Left lobe of liver (tissue), 2 donors: ENCODE measurements at regions not wholly inside any gene's neighbourhood (a gene's known extent, or its start where the extent isn't known, plus 50 kb on each side); places are given as distances from the start of the nearest gene placed in this dataset.

Experiments
- ATAC-seq: fragments of 200-7000 bp; cut with Tn5 transposase; one replicate; pipeline ENCODE4 v1.9.1; 2020; ENCODE audit warnings: mild to moderate bottlenecking, moderate library complexity
- DNase-seq: peaks from one replicate; pipeline ENCODE4 v3.0.0-alpha.2; 2020; ENCODE audit warnings: low spot score
- donor health status: DM: no; HTN: no; CAD: no; lungs with moderate emphysema.
- donor health status: DM: no; HTN: yes; CAD: no.

GRCh38 chr3:1938975-1939374 is 159.7 kb upstream of the CNTN4 start:
- DNase-seq = no peak
- no peak for ATAC-seq

- no peak for ATAC-seq
- no peak for DNase-seq
Observed at GRCh38 chr3:1942781-1943180, 155.9 kb upstream of the CNTN4 start.

GRCh38 chr3:1943395-1944118 is 155.1 kb upstream of the CNTN4 start:
- DNase-seq (no peak), ATAC-seq (no peak)

- ATAC-seq (no peak), DNase-seq (no peak)
Observed at GRCh38 chr3:1945698-1946097, 153.0 kb upstream of the CNTN4 start.

- ATAC-seq = no peak
Observed at GRCh38 chr3:1953536-1953935, 145.1 kb upstream of the CNTN4 start.

GRCh38 chr3:1954632-1955031 is 144.0 kb upstream of the CNTN4 start:
- DNase-seq = no peak
- no peak for ATAC-seq

More at GRCh38 chr3:1953536-1953935, 145.1 kb upstream of the CNTN4 start:
- DNase-seq = no peak

- DNase-seq (no peak), ATAC-seq (no peak)
Observed at GRCh38 chr3:1955170-1955569, 143.5 kb upstream of the CNTN4 start.

GRCh38 chr3:1955750-1956149 is 142.9 kb upstream of the CNTN4 start:
- ATAC-seq (no peak), DNase-seq (no peak)

- DNase-seq = no peak
- ATAC-seq = no peak
Observed at GRCh38 chr3:1960506-1960905, 138.2 kb upstream of the CNTN4 start.

- ATAC-seq = no peak
- DNase-seq = no peak
Observed at GRCh38 chr3:1962396-1963088, 136.1 kb upstream of the CNTN4 start.

- ATAC-seq = no peak
- DNase-seq = no peak
Observed at GRCh38 chr3:1963896-1964295, 134.8 kb upstream of the CNTN4 start.

GRCh38 chr3:1967525-1967924 is 131.1 kb upstream of the CNTN4 start:
- DNase-seq (no peak), ATAC-seq (no peak)

GRCh38 chr3:1969281-1969680 is 129.4 kb upstream of the CNTN4 start:
- no peak for ATAC-seq
- DNase-seq = no peak

- DNase-seq (no peak), ATAC-seq (no peak)
Observed at GRCh38 chr3:1971780-1972179, 126.9 kb upstream of the CNTN4 start.

- no peak for ATAC-seq
- no peak for DNase-seq
Observed at GRCh38 chr3:1979961-1980615, 118.6 kb upstream of the CNTN4 start.

GRCh38 chr3:1987980-1988379 is 110.7 kb upstream of the CNTN4 start:
- DNase-seq (peak; percentile 44), ATAC-seq (peak; percentile 85)

- ATAC-seq = no peak
- DNase-seq = no peak
Observed at GRCh38 chr3:1998739-1999138, 99.9 kb upstream of the CNTN4 start.

- ATAC-seq (no peak), DNase-seq (no peak)
Observed at GRCh38 chr3:2001306-2002108, 97.2 kb upstream of the CNTN4 start.

- ATAC-seq (no peak), DNase-seq (no peak)
Observed at GRCh38 chr3:2023959-2024358, 74.7 kb upstream of the CNTN4 start.

- ATAC-seq (no peak), DNase-seq (no peak)
Observed at GRCh38 chr3:2024713-2025112, 74.0 kb upstream of the CNTN4 start.

GRCh38 chr3:2029559-2029958 is 69.1 kb upstream of the CNTN4 start:
- DNase-seq = no peak
- no peak for ATAC-seq
